HFF-Myc (cell line): ENCODE measurements at regions not wholly inside any gene's neighbourhood (a gene's known extent, or its start where the extent isn't known, plus 50 kb on each side); places are given as distances from the start of the nearest gene placed in this dataset.

Source experiments
- DNase-seq: peaks from one replicate; pipeline ENCODE4 v3.0.0-alpha.2; 2011; ENCODE audit warnings: low read depth; ENCODE audit errors: extremely low read depth
- H3K4me3 ChIP-seq: replicated peaks from 2 replicates; pipeline ENCODE4 v1.5.1; 2011; ENCODE audit warnings: low read depth, mild to moderate bottlenecking, control low read depth, low read length
- TF ChIP-seq, protein P1 (sequence below): IDR thresholded peaks from 2 replicates; pipeline ENCODE4 v1.5.1; 2012; ENCODE audit warnings: mild to moderate bottlenecking, low read depth, low read length, control low read depth; ENCODE audit errors: missing control alignments

DNA sequence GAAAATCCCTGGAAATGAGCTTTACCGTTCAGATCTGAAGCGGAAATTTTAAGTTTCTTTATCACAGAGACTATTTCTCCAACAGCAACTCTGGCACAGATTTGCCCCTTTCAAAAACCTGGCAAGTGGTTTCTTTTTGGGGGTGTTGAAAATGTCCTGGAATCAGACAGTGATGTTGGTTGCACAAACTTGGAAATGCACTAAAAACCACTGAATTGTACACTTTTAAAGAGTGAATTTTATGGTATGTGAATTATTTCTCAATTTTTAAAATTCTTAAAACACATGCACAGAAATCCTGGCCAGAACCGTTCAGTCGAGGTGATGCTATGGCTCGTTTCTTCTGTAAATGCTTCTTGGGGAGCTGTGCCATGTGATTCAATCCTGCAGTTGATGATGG, 121.2 kb upstream of the RBPJ start:
- no peak for DNase-seq
- H3K4me3 ChIP-seq: no peak overlapping the region
- TF ChIP-seq, protein P1, sequence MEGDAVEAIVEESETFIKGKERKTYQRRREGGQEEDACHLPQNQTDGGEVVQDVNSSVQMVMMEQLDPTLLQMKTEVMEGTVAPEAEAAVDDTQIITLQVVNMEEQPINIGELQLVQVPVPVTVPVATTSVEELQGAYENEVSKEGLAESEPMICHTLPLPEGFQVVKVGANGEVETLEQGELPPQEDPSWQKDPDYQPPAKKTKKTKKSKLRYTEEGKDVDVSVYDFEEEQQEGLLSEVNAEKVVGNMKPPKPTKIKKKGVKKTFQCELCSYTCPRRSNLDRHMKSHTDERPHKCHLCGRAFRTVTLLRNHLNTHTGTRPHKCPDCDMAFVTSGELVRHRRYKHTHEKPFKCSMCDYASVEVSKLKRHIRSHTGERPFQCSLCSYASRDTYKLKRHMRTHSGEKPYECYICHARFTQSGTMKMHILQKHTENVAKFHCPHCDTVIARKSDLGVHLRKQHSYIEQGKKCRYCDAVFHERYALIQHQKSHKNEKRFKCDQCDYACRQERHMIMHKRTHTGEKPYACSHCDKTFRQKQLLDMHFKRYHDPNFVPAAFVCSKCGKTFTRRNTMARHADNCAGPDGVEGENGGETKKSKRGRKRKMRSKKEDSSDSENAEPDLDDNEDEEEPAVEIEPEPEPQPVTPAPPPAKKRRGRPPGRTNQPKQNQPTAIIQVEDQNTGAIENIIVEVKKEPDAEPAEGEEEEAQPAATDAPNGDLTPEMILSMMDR: no peak

DNA sequence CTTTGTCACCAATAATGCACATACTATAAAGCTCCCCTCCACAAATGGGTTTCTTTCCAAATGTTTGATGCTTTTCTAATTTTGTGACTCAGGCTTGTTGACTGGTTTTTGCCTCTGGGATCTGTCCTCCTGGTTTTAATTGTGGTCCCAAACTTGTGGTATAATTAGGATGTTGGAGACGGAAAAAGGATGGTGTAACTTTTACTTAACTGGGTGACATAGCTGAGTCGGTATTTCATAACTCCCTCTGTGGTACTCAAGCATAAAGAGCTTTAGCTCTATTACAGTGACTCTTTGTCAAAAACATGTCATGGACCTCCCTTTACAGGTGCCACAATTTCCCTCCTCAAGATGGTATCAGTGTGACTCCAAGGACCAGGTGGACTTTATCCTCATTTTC, 119.7 kb upstream of the RBPJ start:
- no peak overlapping the region for H3K4me3 ChIP-seq
- TF ChIP-seq, protein P1: no peak
- DNase-seq: no peak

DNA sequence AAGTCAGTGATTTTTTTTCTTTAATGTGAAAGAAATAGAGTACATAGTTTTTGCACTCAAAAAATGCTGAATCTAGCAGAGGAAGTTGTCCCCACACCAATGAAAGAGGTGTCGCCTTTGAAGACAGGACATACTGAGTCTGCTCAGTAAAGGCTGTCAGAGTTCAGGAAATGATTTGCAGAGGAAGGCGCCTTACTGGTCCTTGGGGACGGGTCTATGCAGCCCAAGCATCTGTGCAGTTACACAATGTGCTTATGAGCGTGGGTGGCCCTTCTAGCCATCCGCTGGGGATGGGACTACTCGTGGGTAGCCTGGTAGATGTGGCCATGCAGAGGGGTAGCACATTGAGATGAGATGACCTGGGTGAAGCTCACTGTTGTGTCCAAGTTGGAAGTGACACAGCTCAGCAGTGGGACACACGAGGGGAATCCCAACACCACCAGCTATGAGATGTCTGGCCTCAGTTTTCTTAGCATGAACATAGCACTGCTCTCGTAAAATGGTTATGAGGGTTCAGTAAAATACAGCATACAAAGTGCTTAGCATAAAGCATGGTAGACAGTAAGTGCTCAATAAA, 116.5 kb upstream of the RBPJ start:
- DNase-seq: no peak
- H3K4me3 ChIP-seq: no peak overlapping the region
- TF ChIP-seq, protein P1: no peak

DNA sequence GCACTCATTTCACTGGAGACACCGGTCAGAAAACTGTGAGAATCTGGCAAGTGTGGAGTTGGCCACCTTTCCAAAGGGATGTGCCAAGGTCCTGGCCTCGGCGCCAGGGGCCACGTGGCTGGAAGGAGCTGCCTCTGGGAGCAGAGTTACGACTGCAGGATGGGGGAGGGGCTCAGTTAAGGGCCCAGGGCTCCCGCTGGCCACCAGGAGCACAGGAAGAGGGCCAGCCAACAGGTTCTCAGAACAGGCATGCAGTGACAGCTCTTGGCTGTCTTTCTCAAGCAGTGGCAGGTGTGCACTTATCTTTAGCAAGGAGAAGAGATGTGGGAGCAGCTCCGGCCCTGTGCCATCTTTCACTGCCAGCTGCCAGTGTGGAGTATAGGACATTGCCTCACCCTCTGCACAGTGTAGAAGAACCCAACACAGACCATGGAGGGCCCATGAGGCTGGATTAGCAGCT, 115.9 kb upstream of the RBPJ start:
- DNase-seq: no peak
- H3K4me3 ChIP-seq: no peak overlapping the region
- TF ChIP-seq, protein P1: no peak

DNA sequence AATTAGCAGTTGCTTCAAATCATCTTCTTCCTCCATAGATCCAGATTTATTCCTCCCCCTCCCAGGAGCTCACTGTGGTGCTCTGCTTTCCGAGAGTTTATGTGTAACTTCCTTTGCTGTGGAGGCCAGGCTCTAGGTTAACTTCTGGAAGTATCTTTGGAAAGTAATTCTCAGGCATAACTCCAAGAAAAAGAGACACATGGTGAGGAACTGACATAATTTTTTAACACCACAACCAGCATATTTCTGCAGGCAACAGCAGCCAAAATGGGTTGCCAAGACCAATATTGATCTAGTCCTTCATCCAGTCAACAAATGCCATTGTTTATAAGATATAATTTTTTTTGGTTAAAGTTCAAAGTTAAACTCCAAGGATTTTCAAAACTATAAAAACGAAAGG, 114.5 kb upstream of the RBPJ start:
- DNase-seq: no peak
- no peak overlapping the region for H3K4me3 ChIP-seq
- TF ChIP-seq, protein P1: no peak

DNA sequence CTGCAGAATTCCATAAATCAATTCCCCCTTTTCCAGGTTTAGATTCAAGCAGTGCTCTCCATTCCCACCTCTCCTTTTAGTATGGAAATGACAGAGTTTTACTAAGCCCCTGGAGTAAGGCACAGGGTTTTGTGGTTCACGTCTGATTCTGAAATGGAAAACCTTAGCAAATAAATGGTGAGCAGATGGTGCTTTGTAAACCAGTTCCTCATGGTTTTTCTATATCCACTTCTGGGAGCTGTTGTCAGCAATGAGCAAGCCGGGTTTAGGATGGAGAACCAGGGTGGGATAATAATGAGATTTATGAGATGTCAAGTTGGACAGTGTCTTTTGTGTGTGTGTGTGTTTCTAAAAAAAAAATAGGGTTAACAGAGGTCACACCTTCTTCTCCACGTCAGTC, 113.8 kb upstream of the RBPJ start:
- TF ChIP-seq, protein P1: no peak
- DNase-seq: no peak
- no peak overlapping the region for H3K4me3 ChIP-seq

DNA sequence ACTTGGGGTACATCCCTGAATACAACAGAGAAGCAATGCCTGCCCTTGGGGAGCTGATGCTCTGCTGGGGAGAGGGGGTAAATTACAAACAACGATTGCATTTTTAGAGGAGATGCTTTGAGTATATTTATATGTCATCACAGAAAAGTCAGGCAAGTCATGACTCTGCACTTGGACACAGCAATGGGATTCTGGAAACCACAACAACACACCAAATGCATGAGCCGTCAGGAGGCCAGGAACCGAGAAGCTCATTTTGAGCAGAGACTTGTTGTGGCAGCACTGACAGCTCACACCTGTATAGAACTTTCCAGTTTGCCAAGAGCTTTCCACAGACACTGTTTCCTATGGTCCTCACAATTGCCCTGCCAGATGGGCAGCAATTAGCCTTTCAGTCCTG, 113.2 kb upstream of the RBPJ start:
- TF ChIP-seq, protein P1: no peak
- H3K4me3 ChIP-seq: no peak overlapping the region
- DNase-seq: no peak
